Smooth muscle cell (in vitro differentiated cells): ENCODE measurements at regions not wholly inside any gene's neighbourhood (a gene's known extent, or its start where the extent isn't known, plus 50 kb on each side); places are given as distances from the start of the nearest gene placed in this dataset.

Experiments used
- DNase-seq: peaks from one replicate; lab custom pipeline; 2025; ENCODE audit not compliant: unreplicated experiment; lab: John Stamatoyannopoulos, UW
- H2AFZ ChIP-seq: fragments of 200-600 bp; sonication (generic); 2 replicates; pipeline ENCODE4 v1.6.0; 2016; ENCODE audit warnings: antibody characterized with exemption, low read depth, mild to moderate bottlenecking
- H3F3A ChIP-seq: fragments of 200-600 bp; sonication (generic); 2 replicates; pipeline ENCODE4 v1.6.0; 2017; ENCODE audit warnings: antibody characterized with exemption, low read depth
- H3K27ac ChIP-seq: fragments of 200-600 bp; sonication (generic); 2 replicates; pipeline ENCODE4 v1.5.1; 2016; ENCODE audit warnings: low read depth, mild to moderate bottlenecking
- H3K27me3 ChIP-seq: fragments of 200-600 bp; sonication (generic); 2 replicates; pipeline ENCODE4 v1.6.1; 2016; ENCODE audit warnings: low read depth, mild to moderate bottlenecking
- H3K36me3 ChIP-seq: fragments of 200-600 bp; sonication (generic); 2 replicates; pipeline ENCODE4 v1.5.1; 2016; ENCODE audit warnings: low read depth
- H3K4me1 ChIP-seq: fragments of 200-600 bp; sonication (generic); 2 replicates; pipeline ENCODE4 v1.5.1; 2016; ENCODE audit warnings: low read depth
- H3K4me2 ChIP-seq: fragments of 200-600 bp; sonication (generic); 2 replicates; pipeline ENCODE4 v1.6.0; 2016; ENCODE audit warnings: mild to moderate bottlenecking
- H3K4me3 ChIP-seq: fragments of 200-600 bp; sonication (generic); 2 replicates; pipeline ENCODE4 v1.5.1; 2016; ENCODE audit warnings: mild to moderate bottlenecking
- H3K79me2 ChIP-seq: fragments of 200-600 bp; sonication (generic); 2 replicates; pipeline ENCODE4 v1.6.0; 2016; ENCODE audit warnings: low read depth, mild to moderate bottlenecking
- H3K9ac ChIP-seq: fragments of 200-600 bp; sonication (generic); 2 replicates; pipeline ENCODE4 v1.6.0; 2016; ENCODE audit warnings: low read depth
- H3K9me3 ChIP-seq: fragments of 200-600 bp; sonication (generic); replicated peaks from 2 replicates; pipeline ENCODE4 v1.5.1; 2016; ENCODE audit warnings: low read depth
- H4K20me1 ChIP-seq: fragments of 200-600 bp; sonication (generic); 2 replicates; pipeline ENCODE4 v1.6.0; 2016; ENCODE audit warnings: low read depth
- WGBS: methylation state at CpG from one replicate; pipeline ENCODE4 v1.1.7; 2016; ENCODE audit warnings: low lambda C conversion rate; 5-methylcytosine and 5-hydroxymethylcytosine counted together
- TF ChIP-seq, protein P1 (sequence below): fragments of 200-600 bp; sonication (generic); IDR thresholded peaks from 2 replicates; pipeline ENCODE4 v1.5.1; 2017; ENCODE audit warnings: borderline replicate concordance, mild to moderate bottlenecking, antibody characterized with exemption; ENCODE audit not compliant: insufficient read depth, poor library complexity, severe bottlenecking

DNA sequence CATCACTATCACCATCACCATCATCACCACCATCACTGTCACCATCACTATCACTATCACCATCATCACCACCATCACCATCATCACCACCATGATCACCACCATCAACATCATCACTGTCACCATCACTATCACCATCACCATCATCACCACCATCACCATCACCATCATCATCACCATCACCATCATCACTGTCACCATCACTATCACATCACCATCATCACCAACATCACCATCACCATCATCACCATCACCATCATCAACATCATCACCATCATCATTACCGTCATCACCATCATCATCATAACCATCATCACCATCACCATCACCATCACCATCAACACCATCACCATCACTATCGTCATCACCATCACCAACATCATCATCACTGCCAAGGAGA, 273.8 kb downstream of the FOXL1 start:
- DNase-seq: no peak
- 99% methylated on average over 2 of the region's 2 CpGs for WGBS
- Histone ChIP-seq H3K9me3 (no peaks in the 10 kb centered on the region), H3K36me3 (no peaks in the 10 kb centered on the region), H3K4me3 (no peak overlapping the region), H3K79me2 (no peaks in the 10 kb centered on the region), H2AFZ (no peak overlapping the region), H3K9ac (no peak overlapping the region), H3K27me3 (peaks cover 2% of the 10 kb centered on the region), H3K4me1 (no peaks in the 10 kb centered on the region), H3F3A (no peaks in the 10 kb centered on the region), H3K4me2 (no peak overlapping the region), H3K27ac (no peak overlapping the region), H4K20me1 (no peaks in the 10 kb centered on the region)
- TF ChIP-seq, protein P1, sequence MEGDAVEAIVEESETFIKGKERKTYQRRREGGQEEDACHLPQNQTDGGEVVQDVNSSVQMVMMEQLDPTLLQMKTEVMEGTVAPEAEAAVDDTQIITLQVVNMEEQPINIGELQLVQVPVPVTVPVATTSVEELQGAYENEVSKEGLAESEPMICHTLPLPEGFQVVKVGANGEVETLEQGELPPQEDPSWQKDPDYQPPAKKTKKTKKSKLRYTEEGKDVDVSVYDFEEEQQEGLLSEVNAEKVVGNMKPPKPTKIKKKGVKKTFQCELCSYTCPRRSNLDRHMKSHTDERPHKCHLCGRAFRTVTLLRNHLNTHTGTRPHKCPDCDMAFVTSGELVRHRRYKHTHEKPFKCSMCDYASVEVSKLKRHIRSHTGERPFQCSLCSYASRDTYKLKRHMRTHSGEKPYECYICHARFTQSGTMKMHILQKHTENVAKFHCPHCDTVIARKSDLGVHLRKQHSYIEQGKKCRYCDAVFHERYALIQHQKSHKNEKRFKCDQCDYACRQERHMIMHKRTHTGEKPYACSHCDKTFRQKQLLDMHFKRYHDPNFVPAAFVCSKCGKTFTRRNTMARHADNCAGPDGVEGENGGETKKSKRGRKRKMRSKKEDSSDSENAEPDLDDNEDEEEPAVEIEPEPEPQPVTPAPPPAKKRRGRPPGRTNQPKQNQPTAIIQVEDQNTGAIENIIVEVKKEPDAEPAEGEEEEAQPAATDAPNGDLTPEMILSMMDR: no peak

DNA sequence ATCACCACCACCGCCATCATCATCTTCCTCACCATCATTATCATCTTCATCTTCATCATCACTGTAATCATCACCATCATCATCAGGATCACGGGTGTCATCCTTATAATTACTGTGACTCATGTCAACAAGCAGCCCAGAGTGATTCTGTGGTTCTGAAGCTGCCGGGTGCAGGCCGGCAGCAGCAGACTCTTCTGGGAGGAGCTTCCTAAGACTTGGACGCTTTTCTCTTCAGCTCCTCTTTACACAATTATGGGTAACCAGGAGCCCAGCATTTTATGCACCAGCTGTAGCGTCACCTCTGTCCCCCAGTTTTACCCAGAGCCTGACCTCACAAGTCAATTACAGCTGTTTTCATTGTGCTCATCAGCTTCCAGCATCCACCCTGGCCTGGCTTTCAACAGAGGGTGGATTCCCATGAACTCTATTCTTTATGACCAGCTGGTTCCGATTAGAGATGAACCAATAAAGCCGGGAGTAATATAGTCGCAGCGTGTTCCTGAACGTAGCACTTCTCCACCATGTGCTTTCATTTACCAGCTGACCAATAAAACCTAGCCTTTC, 275.8 kb downstream of the FOXL1 start:
- H3K27me3 ChIP-seq: no peaks in the 10 kb centered on the region
- H3K9me3 ChIP-seq: no peaks in the 10 kb centered on the region
- H3K4me2 ChIP-seq: no peak overlapping the region
- TF ChIP-seq, protein P1: no peak
- no peak overlapping the region for H2AFZ ChIP-seq
- H4K20me1 ChIP-seq: no peaks in the 10 kb centered on the region
- no peaks in the 10 kb centered on the region for H3K4me1 ChIP-seq
- H3K36me3 ChIP-seq: no peaks in the 10 kb centered on the region
- whole genome bisulfite sequencing: 40% methylated on average over 11 of the region's 11 CpGs
- H3F3A ChIP-seq: no peaks in the 10 kb centered on the region
- DNase-seq: no peak
- H3K9ac ChIP-seq: no peak overlapping the region
- no peaks in the 10 kb centered on the region for H3K79me2 ChIP-seq
- H3K4me3 ChIP-seq: no peak overlapping the region
- no peak overlapping the region for H3K27ac ChIP-seq

DNA sequence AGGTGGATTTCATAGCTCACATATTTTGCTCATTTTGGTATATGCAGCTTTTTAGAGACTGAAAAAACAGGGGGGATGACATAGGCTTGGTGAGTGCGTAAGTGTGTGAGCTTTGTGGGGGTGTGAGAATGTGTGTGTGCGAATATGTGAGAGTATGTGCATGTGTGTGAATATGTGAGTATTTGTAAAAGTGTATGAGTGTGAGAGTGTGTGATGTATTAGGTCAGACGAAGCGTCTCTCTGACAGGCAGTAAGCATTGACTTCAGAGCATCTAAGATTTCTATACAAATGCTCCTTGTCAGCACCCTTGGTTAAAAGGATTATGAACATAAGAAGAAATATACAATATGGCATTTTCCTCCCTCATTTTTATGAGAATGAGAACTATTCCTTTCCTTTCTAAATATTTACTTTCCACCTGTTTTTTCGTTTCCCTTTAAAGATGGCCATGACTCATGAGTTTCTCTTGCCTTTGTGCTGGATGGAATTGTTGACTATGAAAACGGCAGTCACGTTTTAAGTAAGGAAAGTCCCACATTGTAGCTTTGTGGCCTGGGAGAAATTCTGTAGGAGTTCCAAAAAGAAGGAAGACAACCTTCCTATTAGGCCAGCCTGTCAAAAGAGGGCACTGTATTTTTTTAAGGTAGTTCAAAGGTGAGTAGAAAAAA, 276.4 kb downstream of the FOXL1 start:
- WGBS: 44% methylated on average over 7 of the region's 7 CpGs
- H3K4me2 ChIP-seq: no peak overlapping the region
- no peak overlapping the region for H2AFZ ChIP-seq

More for the DNA sequence above, 276.4 kb downstream of the FOXL1 start:
- H3K36me3 ChIP-seq: no peaks in the 10 kb centered on the region
- H3K27me3 ChIP-seq: no peaks in the 10 kb centered on the region
- no peak overlapping the region for H3K9ac ChIP-seq
- H3K79me2 ChIP-seq: no peaks in the 10 kb centered on the region
- no peaks in the 10 kb centered on the region for H3K4me1 ChIP-seq
- no peaks in the 10 kb centered on the region for H4K20me1 ChIP-seq
- H3F3A ChIP-seq: no peaks in the 10 kb centered on the region
- H3K9me3 ChIP-seq: no peaks in the 10 kb centered on the region
- TF ChIP-seq, protein P1: no peak
- no peak overlapping the region for H3K4me3 ChIP-seq
- no peak overlapping the region for H3K27ac ChIP-seq
- DNase-seq: no peak
